GM12878 (cell line): ENCODE measurements at regions not wholly inside any gene's neighbourhood (a gene's known extent, or its start where the extent isn't known, plus 50 kb on each side); places are given as distances from the start of the nearest gene placed in this dataset.
"Not testable (repeated sequence)": the region's sequence is repeated elsewhere in the genome, so short reads cannot be mapped to it uniquely, and the experiment has no call there.

ENCODE experiments used
- ATAC-seq: fragments of 200-7000 bp; cut with Tn5 transposase; 3 replicates; pipeline ENCODE4 v1.9.1; 2020; ENCODE audit warnings: mild to moderate bottlenecking, moderate library complexity
- BruUV-seq: library from RNA; stranded (reverse); fragments of 400-500 nt; replicated peaks from 2 replicates; lab custom pipeline; 2021; lab: Mats Ljungman, UMichigan
- CTCF ChIA-PET: fragments of 300-600 bp; sonication (Branson Sonifier 250); formaldehyde crosslinking; extraction: SDS; loops from one replicate; lab custom pipeline; 2021; ENCODE audit warnings: inconsistent platforms; lab: Yijun Ruan, JAX
- POLR2A ChIA-PET: fragments of 350-600 bp; formaldehyde crosslinking; extraction: SDS; loops from one replicate; lab custom pipeline; 2021; ENCODE audit warnings: inconsistent platforms; lab: Charles Lee
- RAD21 ChIA-PET: fragments of 300-600 bp; sonication (Branson Sonifier 250); formaldehyde crosslinking; loops from one replicate; lab custom pipeline; 2023; ENCODE audit warnings: antibody characterized with exemption; ENCODE audit not compliant: unreplicated experiment; lab: Charles Lee
- SMC1A ChIA-PET: fragments of 300-600 bp; sonication (Branson Sonifier 250); formaldehyde crosslinking; loops from one replicate; lab custom pipeline; 2023; ENCODE audit not compliant: unreplicated experiment, uncharacterized antibody; lab: Charles Lee
- DNase-seq: peaks from one replicate; pipeline ENCODE4 v3.0.0-alpha.2; 2011; ENCODE audit warnings: low read depth, low spot score
- FAIRE-seq: peaks from 3 replicates; lab custom pipeline; 2011; peaks lifted over from hg19 to GRCh38; lab: Jason Lieb, UNC
- H2AFZ ChIP-seq: 2 replicates; pipeline ENCODE4 v1.6.0; 2011; ENCODE audit warnings: low read depth, low read length, control low read depth; ENCODE audit not compliant: control insufficient read depth
- H3K27ac ChIP-seq: 2 replicates; pipeline ENCODE4 v1.5.1; 2011; ENCODE audit warnings: control low read depth; ENCODE audit not compliant: control insufficient read depth, insufficient read depth
- H3K27me3 ChIP-seq, 2 experiments: replicated peaks in 1 of 2; 2 replicates each; pipeline versions ENCODE4 v1.6.0 to v1.6.1; 2011; ENCODE audit warnings: low read length in 1 of 2; ENCODE audit not compliant: control insufficient read depth in 2 of 2, insufficient read depth in 2 of 2
- H3K36me3 ChIP-seq, 2 experiments: 2 replicates each; pipeline ENCODE4 v1.5.1; 2011; ENCODE audit warnings: low read length in 1 of 2; ENCODE audit not compliant: control insufficient read depth in 2 of 2, insufficient read depth in 2 of 2
- H3K4me1 ChIP-seq: 2 replicates; pipeline ENCODE4 v1.6.1; 2011; ENCODE audit warnings: mild to moderate bottlenecking, low read length, moderate library complexity, mixed read lengths; ENCODE audit not compliant: control insufficient read depth, insufficient read depth
- H3K4me2 ChIP-seq: 2 replicates; pipeline ENCODE4 v1.6.0; 2011; ENCODE audit warnings: control low read depth; ENCODE audit not compliant: control insufficient read depth, insufficient read depth
- H3K4me3 ChIP-seq: fragments of 200-600 bp; sonication (generic); 2 replicates; pipeline ENCODE4 v1.5.1; 2016
- H3K79me2 ChIP-seq: 2 replicates; pipeline ENCODE4 v1.6.0; 2011; ENCODE audit warnings: low read length; ENCODE audit not compliant: control insufficient read depth, insufficient read depth
- H3K9ac ChIP-seq: 2 replicates; pipeline ENCODE4 v1.8.0; 2011; ENCODE audit warnings: low read length, control low read depth, mixed read lengths; ENCODE audit not compliant: control insufficient read depth, insufficient read depth
- H3K9me3 ChIP-seq: replicated peaks from 3 replicates; pipeline ENCODE4 v1.5.1; 2011; ENCODE audit warnings: mild to moderate bottlenecking, low read length; ENCODE audit not compliant: control insufficient read depth, insufficient read depth
- H4K20me1 ChIP-seq: 2 replicates; pipeline ENCODE4 v1.6.0; 2011; ENCODE audit not compliant: control insufficient read depth, insufficient read depth
- ASH2L ChIP-seq: fragments of 300-600, 200-600 bp; sonication (generic); IDR thresholded peaks from 2 replicates; pipeline ENCODE4 v1.6.1; 2017; ENCODE audit warnings: low read depth, mild to moderate bottlenecking, borderline replicate concordance
- NRF1 ChIP-seq: conservative IDR thresholded peaks from 2 replicates; pipeline ENCODE4 v1.6.1; 2011; ENCODE audit warnings: mild to moderate bottlenecking, low read depth, low read length, improper control_type of control experiment
- ZNF384 ChIP-seq: IDR thresholded peaks from 2 replicates; pipeline ENCODE4 v1.6.1; 2012; ENCODE audit warnings: low read depth, mild to moderate bottlenecking, low read length, improper control_type of control experiment, borderline replicate concordance
- WGBS: methylation state at CpG from one replicate; pipeline ENCODE4 v1.1.6; 2016; ENCODE audit warnings: low lambda C conversion rate; ENCODE audit not compliant: insufficient replicate concordance, insufficient coverage; ENCODE audit errors: missing lambda C conversion rate; 5-methylcytosine and 5-hydroxymethylcytosine counted together
- in situ Hi-C: fragments of 300-500 bp; cut with MboI; formaldehyde crosslinking; loops from 9 replicates; pipeline ENCODE4 v1.14.3; 2018; ENCODE audit warnings: mixed read lengths
- intact Hi-C: fragments of 100-400 bp; cut with micrococcal nuclease; formaldehyde crosslinking; loops from one replicate; pipeline ENCODE4 v1.14.2; 2022; ENCODE audit not compliant: unreplicated experiment
- TF ChIP-seq, protein P1 (sequence below): fragments of 150-350 bp; IDR thresholded peaks from 2 replicates; pipeline ENCODE4 v1.6.1; 2016; ENCODE audit warnings: low read depth, low read length

DNA sequence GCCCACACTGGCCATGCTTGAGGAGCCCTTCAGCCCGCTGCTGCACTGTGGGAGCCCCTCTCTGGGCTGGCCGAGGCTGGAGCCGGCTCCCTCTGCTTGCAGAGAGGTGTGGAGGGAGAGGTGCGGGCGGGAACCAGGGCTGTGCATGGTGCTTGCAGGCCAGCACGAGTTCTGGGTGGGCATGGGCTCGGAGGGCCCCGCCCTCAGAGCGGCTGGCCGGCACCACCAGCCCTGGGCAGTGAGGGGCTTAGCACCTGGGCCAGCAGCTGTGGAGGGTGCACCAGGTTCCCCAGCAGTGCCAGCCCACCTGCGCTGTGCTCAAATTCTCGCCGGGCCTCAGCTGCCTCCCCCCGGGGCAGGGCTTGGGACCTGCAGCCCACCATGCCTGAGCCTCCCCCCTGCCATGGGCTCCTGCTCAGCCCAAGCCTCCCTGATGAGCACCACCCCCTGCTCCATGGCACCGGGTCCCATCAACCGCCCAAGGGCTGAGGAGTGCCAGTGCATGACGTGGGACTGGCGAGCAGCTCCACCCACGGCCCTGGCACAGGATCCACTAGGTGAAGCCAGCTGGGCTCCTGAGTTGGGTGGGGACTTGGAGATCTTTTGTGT, 665.9 kb upstream of the ZNF385D start:
- H3K27me3 ChIP-seq, FAIRE-seq, H3K4me1 ChIP-seq, H3K4me2 ChIP-seq, H3K9me3 ChIP-seq, DNase-seq, BruUV-seq, H4K20me1 ChIP-seq, H3K27ac ChIP-seq, H3K79me2 ChIP-seq, intact Hi-C loops, H3K36me3 ChIP-seq, ATAC-seq, H3K9ac ChIP-seq, in situ Hi-C loops, H3K4me3 ChIP-seq, SMC1A ChIA-PET, RAD21 ChIA-PET, H2AFZ ChIP-seq: not testable (repeated sequence)
- CTCF ChIA-PET: interaction anchor here (1.1 kb wide), 1 partner anchor 9 kb away, joined by 4 read pairs; no protein-coding TSS in a partner anchor
- POLR2A ChIA-PET: interaction anchor here (0.6 kb wide), 1 partner anchor 88 kb away, joined by 3 read pairs; no protein-coding TSS in a partner anchor
- 46% methylated on average over 19 of the region's 19 CpGs for WGBS

- ChIA-PET CTCF (no interaction called here), SMC1A (no interaction called here), RAD21 (no interaction called here), POLR2A (no interaction called here)
- DNase-seq (no peak), FAIRE-seq (no peak), ATAC-seq (no peak)
- H2AFZ ChIP-seq: no peak overlapping the region
- no peaks in the 10 kb centered on the region for H3K9me3 ChIP-seq
- H3K4me2 ChIP-seq: no peak overlapping the region
- BruUV-seq: no TSS peak
- intact Hi-C loops: no loop called here
- no peak overlapping the region for H3K27ac ChIP-seq
- H4K20me1 ChIP-seq: no peaks in the 10 kb centered on the region
- H3K4me3 ChIP-seq: no peak overlapping the region
- TF ChIP-seq ZNF384 (no peak), ASH2L (no peak), NRF1 (no peak)
- TF ChIP-seq, protein P1, sequence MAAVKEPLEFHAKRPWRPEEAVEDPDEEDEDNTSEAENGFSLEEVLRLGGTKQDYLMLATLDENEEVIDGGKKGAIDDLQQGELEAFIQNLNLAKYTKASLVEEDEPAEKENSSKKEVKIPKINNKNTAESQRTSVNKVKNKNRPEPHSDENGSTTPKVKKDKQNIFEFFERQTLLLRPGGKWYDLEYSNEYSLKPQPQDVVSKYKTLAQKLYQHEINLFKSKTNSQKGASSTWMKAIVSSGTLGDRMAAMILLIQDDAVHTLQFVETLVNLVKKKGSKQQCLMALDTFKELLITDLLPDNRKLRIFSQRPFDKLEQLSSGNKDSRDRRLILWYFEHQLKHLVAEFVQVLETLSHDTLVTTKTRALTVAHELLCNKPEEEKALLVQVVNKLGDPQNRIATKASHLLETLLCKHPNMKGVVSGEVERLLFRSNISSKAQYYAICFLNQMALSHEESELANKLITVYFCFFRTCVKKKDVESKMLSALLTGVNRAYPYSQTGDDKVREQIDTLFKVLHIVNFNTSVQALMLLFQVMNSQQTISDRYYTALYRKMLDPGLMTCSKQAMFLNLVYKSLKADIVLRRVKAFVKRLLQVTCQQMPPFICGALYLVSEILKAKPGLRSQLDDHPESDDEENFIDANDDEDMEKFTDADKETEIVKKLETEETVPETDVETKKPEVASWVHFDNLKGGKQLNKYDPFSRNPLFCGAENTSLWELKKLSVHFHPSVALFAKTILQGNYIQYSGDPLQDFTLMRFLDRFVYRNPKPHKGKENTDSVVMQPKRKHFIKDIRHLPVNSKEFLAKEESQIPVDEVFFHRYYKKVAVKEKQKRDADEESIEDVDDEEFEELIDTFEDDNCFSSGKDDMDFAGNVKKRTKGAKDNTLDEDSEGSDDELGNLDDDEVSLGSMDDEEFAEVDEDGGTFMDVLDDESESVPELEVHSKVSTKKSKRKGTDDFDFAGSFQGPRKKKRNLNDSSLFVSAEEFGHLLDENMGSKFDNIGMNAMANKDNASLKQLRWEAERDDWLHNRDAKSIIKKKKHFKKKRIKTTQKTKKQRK: no peak
- H3K27me3 ChIP-seq: no peaks in the 10 kb centered on the region
- H3K36me3 ChIP-seq: no peaks in the 10 kb centered on the region
- H3K9ac ChIP-seq: no peak overlapping the region
- H3K4me1 ChIP-seq: no peaks in the 10 kb centered on the region
- no peaks in the 10 kb centered on the region for H3K79me2 ChIP-seq
- in situ Hi-C loops: no loop called here
These were observed 668.3 kb upstream of the ZNF385D start for GRCh38 chr3:22419261-22419660.
